ENCODE measurements at regions not wholly inside any gene's neighbourhood (a gene's known extent, or its start where the extent isn't known, plus 50 kb on each side); places are given as distances from the start of the nearest gene placed in this dataset.

- Histone ChIP-seq H2AFZ (ENCODE audit: low read depth, low read length, severe bottlenecking) (no peak overlapping the region), H3K79me2 (ENCODE audit: insufficient read depth, low read length) (no peaks in the 10 kb centered on the region), H3K9me3 (ENCODE audit: insufficient read depth, low read length) (no peaks in the 10 kb centered on the region), H3K9me2 (replicated peaks; ENCODE audit: insufficient read depth, low read length) (no peaks in the 10 kb centered on the region), H3K4me3 (ENCODE audit: insufficient read depth, low read length, poor library complexity, severe bottlenecking) (no peak overlapping the region), H3F3A (ENCODE audit: insufficient read depth) (no peaks in the 10 kb centered on the region), H3K4me2 (ENCODE audit: low read depth, low read length, poor library complexity, severe bottlenecking) (no peak overlapping the region), H3K27me3 (ENCODE audit: low read length) (no peaks in the 10 kb centered on the region), H3K36me3 (ENCODE audit: low read length) (no peaks in the 10 kb centered on the region), H4K20me1 (ENCODE audit: low read depth, low read length) (no peaks in the 10 kb centered on the region), H3K9ac (ENCODE audit: low read length) (no peak overlapping the region), H3K27ac (ENCODE audit: low read depth, low read length) (no peak overlapping the region)
- TF ChIP-seq EZH2phosphoT487 (conservative IDR thresholded peaks at IDR 0.05; ENCODE audit: low read length) (no peak), CTCF (IDR thresholded peaks at IDR 0.05; ENCODE audit: insufficient read depth, low read length, poor library complexity, severe bottlenecking) (no peak)
These were observed 324.7 kb downstream of the INHBA start for GRCh38 chr7:41378156-41378555.

GRCh38 chr7:41375582-41375981 lies 327.3 kb downstream of the INHBA start:
- no peak overlapping the region for H3K4me3 ChIP-seq (ENCODE audit: insufficient read depth, low read length, poor library complexity, severe bottlenecking)
- TF ChIP-seq EZH2phosphoT487 (conservative IDR thresholded peaks at IDR 0.05; ENCODE audit: low read length): no peak
- H3K9ac ChIP-seq (ENCODE audit: low read length): no peak overlapping the region
- H3K27me3 ChIP-seq (ENCODE audit: low read length): no peaks in the 10 kb centered on the region
- no peak overlapping the region for H3K4me2 ChIP-seq (ENCODE audit: low read depth, low read length, poor library complexity, severe bottlenecking)
- H3K27ac ChIP-seq (ENCODE audit: low read depth, low read length): no peak overlapping the region
- no peaks in the 10 kb centered on the region for H3K79me2 ChIP-seq (ENCODE audit: insufficient read depth, low read length)
- H3K9me2 ChIP-seq (replicated peaks; ENCODE audit: insufficient read depth, low read length): no peaks in the 10 kb centered on the region
- H3K36me3 ChIP-seq (ENCODE audit: low read length): no peaks in the 10 kb centered on the region
- H2AFZ ChIP-seq (ENCODE audit: low read depth, low read length, severe bottlenecking): no peak overlapping the region
- H3K9me3 ChIP-seq (ENCODE audit: insufficient read depth, low read length): no peaks in the 10 kb centered on the region
- H3F3A ChIP-seq (ENCODE audit: insufficient read depth): no peaks in the 10 kb centered on the region
- H4K20me1 ChIP-seq (ENCODE audit: low read depth, low read length): no peaks in the 10 kb centered on the region

GRCh38 chr7:41374150-41374848 lies 328.6 kb downstream of the INHBA start:
- Histone ChIP-seq H3K9ac (ENCODE audit: low read length) (no peak overlapping the region), H2AFZ (ENCODE audit: low read depth, low read length, severe bottlenecking) (no peak overlapping the region), H3F3A (ENCODE audit: insufficient read depth) (no peaks in the 10 kb centered on the region), H3K9me2 (replicated peaks; ENCODE audit: insufficient read depth, low read length) (no peaks in the 10 kb centered on the region), H4K20me1 (ENCODE audit: low read depth, low read length) (no peaks in the 10 kb centered on the region), H3K36me3 (ENCODE audit: low read length) (no peaks in the 10 kb centered on the region), H3K79me2 (ENCODE audit: insufficient read depth, low read length) (no peaks in the 10 kb centered on the region), H3K4me2 (ENCODE audit: low read depth, low read length, poor library complexity, severe bottlenecking) (no peak overlapping the region), H3K27me3 (ENCODE audit: low read length) (no peaks in the 10 kb centered on the region), H3K4me3 (ENCODE audit: insufficient read depth, low read length, poor library complexity, severe bottlenecking) (no peak overlapping the region), H3K9me3 (ENCODE audit: insufficient read depth, low read length) (no peaks in the 10 kb centered on the region), H3K27ac (ENCODE audit: low read depth, low read length) (no peak overlapping the region)
- TF ChIP-seq CTCF (IDR thresholded peaks at IDR 0.05; ENCODE audit: insufficient read depth, low read length, poor library complexity, severe bottlenecking) (no peak), EZH2phosphoT487 (conservative IDR thresholded peaks at IDR 0.05; ENCODE audit: low read length) (no peak)

Data from SU-DHL-6 (cell line).